Femur (tissue), 1 donor: ENCODE measurements at regions not wholly inside any gene's neighbourhood (a gene's known extent, or its start where the extent isn't known, plus 50 kb on each side); places are given as distances from the start of the nearest gene placed in this dataset.
"Not testable (repeated sequence)": the region's sequence is repeated elsewhere in the genome, so short reads cannot be mapped to it uniquely, and the experiment has no call there.

Experiments used
- DNase-seq: peaks from one replicate; pipeline ENCODE4 v3.0.0-alpha.2; 2017

- no peak for DNase-seq
Measured at GRCh38 chr5:52623291-52623690, 164.4 kb upstream of the ITGA1 start.

- DNase-seq = no peak
Measured at GRCh38 chr5:52624291-52624690, 163.4 kb upstream of the ITGA1 start.

GRCh38 chr5:52626312-52626711, 161.4 kb upstream of the ITGA1 start:
- no peak for DNase-seq

- DNase-seq = no peak
Measured at GRCh38 chr5:52627740-52628139, 160.0 kb upstream of the ITGA1 start.

GRCh38 chr5:52632281-52632680, 155.4 kb upstream of the ITGA1 start:
- DNase-seq = no peak

- DNase-seq = not testable (repeated sequence)
Measured at GRCh38 chr5:52634171-52634570, 153.5 kb upstream of the ITGA1 start.

- DNase-seq = no peak
Measured at GRCh38 chr5:52638732-52639131, 149.0 kb upstream of the ITGA1 start.

- DNase-seq = no peak
Measured at GRCh38 chr5:52648726-52649125, 139.0 kb upstream of the ITGA1 start.

- DNase-seq = no peak
Measured at GRCh38 chr5:52655163-52655562, 132.6 kb upstream of the ITGA1 start.

- DNase-seq = no peak
Measured at GRCh38 chr5:52656569-52657246, 131.0 kb upstream of the ITGA1 start.

- no peak for DNase-seq
Measured at GRCh38 chr5:52657247-52657645, 130.5 kb upstream of the ITGA1 start.

- no peak for DNase-seq
Measured at GRCh38 chr5:52658246-52658645, 129.5 kb upstream of the ITGA1 start.

GRCh38 chr5:52660621-52661020, 127.1 kb upstream of the ITGA1 start:
- DNase-seq = no peak

GRCh38 chr5:52661903-52662595, 125.7 kb upstream of the ITGA1 start:
- no peak for DNase-seq

- DNase-seq = peak; percentile 20
Measured at GRCh38 chr5:52665559-52665958, 122.2 kb upstream of the ITGA1 start.

- DNase-seq = no peak
Measured at GRCh38 chr5:52668139-52668538, 119.6 kb upstream of the ITGA1 start.

- no peak for DNase-seq
Measured at GRCh38 chr5:52668544-52669185, 119.1 kb upstream of the ITGA1 start.

GRCh38 chr5:52672459-52672858, 115.3 kb upstream of the ITGA1 start:
- DNase-seq = no peak

GRCh38 chr5:52673495-52673894, 114.2 kb upstream of the ITGA1 start:
- DNase-seq = no peak

GRCh38 chr5:52674815-52675545, 112.7 kb upstream of the ITGA1 start:
- no peak for DNase-seq

GRCh38 chr5:52682492-52682891, 105.2 kb upstream of the ITGA1 start:
- no peak for DNase-seq

- DNase-seq = no peak
Measured at GRCh38 chr5:52684051-52684450, 103.7 kb upstream of the ITGA1 start.

GRCh38 chr5:52685566-52685965, 102.2 kb upstream of the ITGA1 start:
- DNase-seq = no peak

- no peak for DNase-seq
Measured at GRCh38 chr5:52685971-52686370, 101.7 kb upstream of the ITGA1 start.
